HG02759 (cell line): ENCODE measurements at regions not wholly inside any gene's neighbourhood (a gene's known extent, or its start where the extent isn't known, plus 50 kb on each side); places are given as distances from the start of the nearest gene placed in this dataset.

Source experiments
- ATAC-seq: cut with Tn5 transposase; IDR thresholded peaks from one replicate; pipeline ENCODE4 v1.9.1; 2021; ENCODE audit warnings: mild to moderate bottlenecking, moderate library complexity; ENCODE audit not compliant: unreplicated experiment

- no peak for ATAC-seq
Observed at GRCh38 chr16:16865374-16865773, 486.4 kb downstream of the NPIPA7 start.

- no peak for ATAC-seq
Observed at GRCh38 chr16:16867973-16868372, 489.0 kb downstream of the NPIPA7 start.

- no peak for ATAC-seq
Observed at GRCh38 chr16:16868727-16869126, 489.8 kb downstream of the NPIPA7 start.

- ATAC-seq, result no peak
Observed at GRCh38 chr16:16869746-16870145, 490.8 kb downstream of the NPIPA7 start.

- no peak for ATAC-seq
Observed at GRCh38 chr16:16871196-16871595, 492.3 kb downstream of the NPIPA7 start.

GRCh38 chr16:16877061-16877460, 498.1 kb downstream of the NPIPA7 start:
- no peak for ATAC-seq

GRCh38 chr16:16879567-16880251, 500.8 kb downstream of the NPIPA7 start:
- ATAC-seq, result no peak

- ATAC-seq, result no peak
Observed at GRCh38 chr16:16881814-16882213, 502.9 kb downstream of the NPIPA7 start.

GRCh38 chr16:16882766-16883165, 503.8 kb downstream of the NPIPA7 start:
- no peak for ATAC-seq

GRCh38 chr16:16884451-16884850, 505.5 kb downstream of the NPIPA7 start:
- no peak for ATAC-seq

- no peak for ATAC-seq
Observed at GRCh38 chr16:16887193-16887592, 508.3 kb downstream of the NPIPA7 start.

- ATAC-seq, result no peak
Observed at GRCh38 chr16:16890964-16891363, 512.0 kb downstream of the NPIPA7 start.

- ATAC-seq, result no peak
Observed at GRCh38 chr16:16904601-16905000, 525.7 kb downstream of the NPIPA7 start.

- no peak for ATAC-seq
Observed at GRCh38 chr16:16905850-16906249, 526.9 kb downstream of the NPIPA7 start.

GRCh38 chr16:16907089-16907488, 528.1 kb downstream of the NPIPA7 start:
- no peak for ATAC-seq

- no peak for ATAC-seq
Observed at GRCh38 chr16:16908077-16908476, 529.1 kb downstream of the NPIPA7 start.

GRCh38 chr16:16909126-16909525, 530.2 kb downstream of the NPIPA7 start:
- ATAC-seq, result no peak

- no peak for ATAC-seq
Observed at GRCh38 chr16:16910666-16911065, 531.7 kb downstream of the NPIPA7 start.

GRCh38 chr16:16915771-16916170, 536.8 kb downstream of the NPIPA7 start:
- no peak for ATAC-seq

GRCh38 chr16:16917191-16917785, 538.3 kb downstream of the NPIPA7 start:
- no peak for ATAC-seq

- ATAC-seq, result no peak
Observed at GRCh38 chr16:16923479-16923878, 544.5 kb downstream of the NPIPA7 start.

GRCh38 chr16:16924613-16925012, 545.7 kb downstream of the NPIPA7 start:
- no peak for ATAC-seq

- ATAC-seq, result no peak
Observed at GRCh38 chr16:16925432-16925831, 545.3 kb downstream of the XYLT1 start.
